Neural progenitor cell (in vitro differentiated cells): ENCODE measurements at regions not wholly inside any gene's neighbourhood (a gene's known extent, or its start where the extent isn't known, plus 50 kb on each side); places are given as distances from the start of the nearest gene placed in this dataset.
"Not testable (repeated sequence)": the region's sequence is repeated elsewhere in the genome, so short reads cannot be mapped to it uniquely, and the experiment has no call there.

Experiments
- DNase-seq: peaks from one replicate; pipeline ENCODE4 v3.0.0-alpha.2; 2016; ENCODE audit warnings: low spot score
- H2AFZ ChIP-seq: fragments of 200-600 bp; sonication (generic); replicated peaks from 2 replicates; pipeline ENCODE4 v1.6.1; 2016; ENCODE audit warnings: antibody characterized with exemption
- H3F3A ChIP-seq: fragments of 200-600 bp; sonication (generic); 2 replicates; pipeline ENCODE4 v1.6.1; 2016; ENCODE audit warnings: antibody characterized with exemption, low read depth
- H3K27ac ChIP-seq: fragments of 200-600 bp; sonication (generic); 2 replicates; pipeline ENCODE4 v1.5.1; 2016; ENCODE audit warnings: mild to moderate bottlenecking
- H3K27me3 ChIP-seq: fragments of 200-600 bp; sonication (generic); 2 replicates; pipeline ENCODE4 v1.6.1; 2016; ENCODE audit warnings: mild to moderate bottlenecking, moderate library complexity
- H3K36me3 ChIP-seq: fragments of 200-600 bp; sonication (generic); 2 replicates; pipeline ENCODE4 v1.5.1; 2016
- H3K4me1 ChIP-seq: fragments of 200-600 bp; sonication (generic); 2 replicates; pipeline ENCODE4 v1.6.1; 2016; ENCODE audit warnings: mixed run types
- H3K4me2 ChIP-seq: fragments of 200-600 bp; sonication (generic); 2 replicates; pipeline ENCODE4 v1.6.1; 2016
- H3K4me3 ChIP-seq: fragments of 200-600 bp; sonication (generic); 2 replicates; pipeline ENCODE4 v1.5.1; 2016
- H3K79me2 ChIP-seq: fragments of 200-600 bp; sonication (generic); 2 replicates; pipeline ENCODE4 v1.6.1; 2016; ENCODE audit warnings: low read depth
- H3K9ac ChIP-seq: fragments of 200-600 bp; sonication (generic); 2 replicates; pipeline ENCODE4 v1.6.1; 2016
- H3K9me3 ChIP-seq: fragments of 200-600 bp; sonication (generic); 2 replicates; pipeline ENCODE4 v1.5.1; 2016; ENCODE audit warnings: low read depth
- H4K20me1 ChIP-seq: fragments of 200-600 bp; sonication (generic); 2 replicates; pipeline ENCODE4 v1.6.1; 2016; ENCODE audit warnings: low read depth
- H3K27ac Mint-ChIP-seq: 3 replicates; pipeline ENCODE4 v1.8.0; 2021; ENCODE audit warnings: mixed read lengths
- H3K27me3 Mint-ChIP-seq: 2 replicates; pipeline ENCODE4 v1.8.0; 2022; ENCODE audit warnings: low read depth, mild to moderate bottlenecking, inconsistent platforms, moderate library complexity, mixed read lengths; ENCODE audit not compliant: insufficient read depth
- H3K36me3 Mint-ChIP-seq: 3 replicates; pipeline ENCODE4 v1.8.0; 2021; ENCODE audit warnings: mixed read lengths
- H3K4me1 Mint-ChIP-seq: 3 replicates; pipeline ENCODE4 v1.8.0; 2021; ENCODE audit warnings: mixed read lengths
- H3K4me3 Mint-ChIP-seq: 3 replicates; pipeline ENCODE4 v1.8.0; 2021; ENCODE audit warnings: mild to moderate bottlenecking, moderate library complexity, mixed read lengths
- H3K9me3 Mint-ChIP-seq: 3 replicates; pipeline ENCODE4 v1.8.0; 2020; ENCODE audit warnings: mixed read lengths
- EZH2 ChIP-seq: fragments of 200-600 bp; sonication (generic); IDR thresholded peaks from 2 replicates; pipeline ENCODE4 v1.6.1; 2017; ENCODE audit warnings: antibody characterized with exemption, mild to moderate bottlenecking, moderate library complexity
- EZH2phosphoT487 ChIP-seq: fragments of 200-600 bp; sonication (generic); IDR thresholded peaks from 2 replicates; pipeline ENCODE4 v1.6.1; 2017; ENCODE audit warnings: antibody characterized with exemption
- TF ChIP-seq, protein P1 (sequence below): fragments of 200-600 bp; sonication (generic); IDR thresholded peaks from 2 replicates; pipeline ENCODE4 v1.5.1; 2017; ENCODE audit warnings: antibody characterized with exemption, mild to moderate bottlenecking

DNA sequence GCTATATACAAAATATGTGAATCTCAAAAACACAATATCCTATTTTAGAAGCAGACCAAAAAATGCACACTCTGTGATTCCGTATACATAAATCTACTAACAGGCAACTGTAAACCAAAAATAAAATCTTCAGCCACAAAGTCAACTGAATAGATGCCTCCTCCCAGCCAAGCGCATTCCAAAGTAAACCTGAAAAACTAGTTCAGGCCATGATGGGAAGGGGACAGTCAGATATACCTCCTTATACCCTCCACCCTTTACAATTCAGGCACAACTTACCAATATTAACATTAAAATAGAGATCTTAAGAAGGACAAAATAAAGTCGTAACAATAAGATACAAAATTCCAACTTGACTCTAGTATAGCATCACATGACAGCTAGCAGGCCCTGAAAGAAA is 1604.5 kb upstream of the NUDT12 start:
- Histone ChIP-seq H3K4me1 (no peaks in the 10 kb centered on the region), H3K9ac (no peak overlapping the region), H3K27me3 (no peaks in the 10 kb centered on the region), H3K4me2 (no peak overlapping the region), H2AFZ (no peak overlapping the region), H3K9me3 (no peaks in the 10 kb centered on the region), H3K79me2 (no peaks in the 10 kb centered on the region), H4K20me1 (no peaks in the 10 kb centered on the region), H3F3A (no peaks in the 10 kb centered on the region), H3K36me3 (no peaks in the 10 kb centered on the region), H3K27ac (no peak overlapping the region), H3K4me3 (no peak overlapping the region)
- Mint-ChIP-seq H3K4me3 (no peak overlapping the region), H3K4me1 (no peaks in the 10 kb centered on the region), H3K9me3 (peaks cover 6% of the 10 kb centered on the region), H3K36me3 (no peaks in the 10 kb centered on the region), H3K27me3 (no peaks in the 10 kb centered on the region), H3K27ac (no peak overlapping the region)
- TF ChIP-seq, protein P1, sequence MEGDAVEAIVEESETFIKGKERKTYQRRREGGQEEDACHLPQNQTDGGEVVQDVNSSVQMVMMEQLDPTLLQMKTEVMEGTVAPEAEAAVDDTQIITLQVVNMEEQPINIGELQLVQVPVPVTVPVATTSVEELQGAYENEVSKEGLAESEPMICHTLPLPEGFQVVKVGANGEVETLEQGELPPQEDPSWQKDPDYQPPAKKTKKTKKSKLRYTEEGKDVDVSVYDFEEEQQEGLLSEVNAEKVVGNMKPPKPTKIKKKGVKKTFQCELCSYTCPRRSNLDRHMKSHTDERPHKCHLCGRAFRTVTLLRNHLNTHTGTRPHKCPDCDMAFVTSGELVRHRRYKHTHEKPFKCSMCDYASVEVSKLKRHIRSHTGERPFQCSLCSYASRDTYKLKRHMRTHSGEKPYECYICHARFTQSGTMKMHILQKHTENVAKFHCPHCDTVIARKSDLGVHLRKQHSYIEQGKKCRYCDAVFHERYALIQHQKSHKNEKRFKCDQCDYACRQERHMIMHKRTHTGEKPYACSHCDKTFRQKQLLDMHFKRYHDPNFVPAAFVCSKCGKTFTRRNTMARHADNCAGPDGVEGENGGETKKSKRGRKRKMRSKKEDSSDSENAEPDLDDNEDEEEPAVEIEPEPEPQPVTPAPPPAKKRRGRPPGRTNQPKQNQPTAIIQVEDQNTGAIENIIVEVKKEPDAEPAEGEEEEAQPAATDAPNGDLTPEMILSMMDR: no peak
- TF ChIP-seq EZH2phosphoT487 (no peak), EZH2 (no peak)
- DNase-seq: no peak

DNA sequence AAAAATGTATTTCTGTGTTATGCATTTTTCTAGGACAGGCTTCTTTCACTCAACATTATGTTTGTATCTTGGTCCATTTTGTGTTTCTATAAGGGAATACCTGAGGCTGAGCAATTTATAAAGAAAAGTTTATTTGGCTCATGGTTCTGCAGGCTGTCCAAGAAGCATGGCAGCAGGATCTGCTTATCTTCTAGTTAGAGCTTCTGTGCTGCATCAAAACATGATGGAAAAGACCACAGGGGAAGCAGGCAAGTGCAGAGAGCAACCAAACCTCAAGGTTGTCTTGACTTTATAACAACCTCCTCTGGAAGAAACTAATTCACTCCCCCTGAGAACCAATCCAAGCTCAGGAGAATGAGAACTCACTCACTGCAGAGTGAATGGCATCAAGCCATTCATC is 1601.0 kb upstream of the NUDT12 start:
- Histone ChIP-seq H3K27me3 (no peaks in the 10 kb centered on the region), H3F3A (no peaks in the 10 kb centered on the region), H3K4me3 (no peak overlapping the region), H2AFZ (no peak overlapping the region), H3K36me3 (no peaks in the 10 kb centered on the region), H3K79me2 (no peaks in the 10 kb centered on the region), H3K9ac (no peak overlapping the region), H3K27ac (no peak overlapping the region), H4K20me1 (no peaks in the 10 kb centered on the region), H3K4me1 (no peaks in the 10 kb centered on the region), H3K4me2 (no peak overlapping the region), H3K9me3 (no peaks in the 10 kb centered on the region)
- no peak for DNase-seq
- Mint-ChIP-seq H3K36me3 (no peaks in the 10 kb centered on the region), H3K4me1 (no peaks in the 10 kb centered on the region), H3K9me3 (peaks cover 10% of the 10 kb centered on the region), H3K27ac (no peak overlapping the region), H3K27me3 (peaks cover 3% of the 10 kb centered on the region), H3K4me3 (no peak overlapping the region)
- TF ChIP-seq, protein P1: no peak
- no peak for TF ChIP-seq EZH2
- TF ChIP-seq EZH2phosphoT487: no peak

DNA sequence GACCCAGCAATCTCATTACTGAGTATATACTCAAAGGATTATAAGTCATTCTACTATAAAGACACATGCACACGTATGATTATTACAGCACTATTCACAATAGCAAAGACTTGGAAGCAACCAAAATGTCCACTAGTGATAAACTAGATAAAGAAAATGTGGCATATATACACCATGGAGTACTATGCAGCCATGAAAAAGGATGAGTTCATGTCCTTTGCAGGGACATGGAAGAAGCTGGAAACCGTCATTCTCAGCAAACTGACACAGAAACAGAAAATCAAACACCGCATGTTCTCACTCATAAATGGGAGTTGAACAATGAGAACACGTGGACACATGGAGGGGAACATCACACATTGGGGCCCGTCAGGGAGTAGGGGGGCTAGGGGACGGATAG is 1600.0 kb upstream of the NUDT12 start:
- not testable (repeated sequence) for H3F3A ChIP-seq, H3K4me3 ChIP-seq, H3K4me1 Mint-ChIP-seq, H3K27me3 ChIP-seq, H3K9ac ChIP-seq, H4K20me1 ChIP-seq, H3K9me3 Mint-ChIP-seq, H3K36me3 Mint-ChIP-seq, H3K27me3 Mint-ChIP-seq, H3K36me3 ChIP-seq, H3K4me2 ChIP-seq, H2AFZ ChIP-seq, H3K27ac Mint-ChIP-seq, DNase-seq, H3K9me3 ChIP-seq, H3K4me3 Mint-ChIP-seq, H3K27ac ChIP-seq, H3K79me2 ChIP-seq, H3K4me1 ChIP-seq

DNA sequence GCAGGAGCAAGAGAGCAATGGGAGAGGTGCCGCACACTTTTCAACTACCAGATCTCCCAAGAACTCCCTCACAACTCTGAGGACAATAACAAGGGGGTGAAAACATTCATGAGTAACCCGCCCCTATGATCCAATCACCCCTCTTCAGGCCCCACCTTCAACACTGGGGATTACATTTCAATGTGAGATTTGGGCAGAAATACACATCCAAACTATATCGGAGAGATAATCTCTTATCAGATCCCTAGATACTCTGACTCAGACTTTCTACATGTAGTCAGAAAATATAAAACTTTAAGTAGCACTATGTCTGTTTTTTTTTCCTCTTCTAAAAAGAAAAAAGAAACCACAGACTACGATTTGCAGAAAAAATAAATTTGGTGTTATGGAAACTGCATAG is 1595.9 kb upstream of the NUDT12 start:
- H3K27ac Mint-ChIP-seq: no peak overlapping the region
- Histone ChIP-seq H3K4me1 (no peaks in the 10 kb centered on the region), H3K27me3 (no peaks in the 10 kb centered on the region), H2AFZ (no peak overlapping the region), H3K9me3 (no peaks in the 10 kb centered on the region), H3K4me3 (no peak overlapping the region), H3F3A (no peaks in the 10 kb centered on the region), H3K27ac (no peak overlapping the region), H3K79me2 (no peaks in the 10 kb centered on the region), H4K20me1 (no peaks in the 10 kb centered on the region), H3K4me2 (no peak overlapping the region), H3K9ac (no peak overlapping the region), H3K36me3 (no peaks in the 10 kb centered on the region)
- H3K4me3 Mint-ChIP-seq: no peak overlapping the region
- H3K4me1 Mint-ChIP-seq: no peaks in the 10 kb centered on the region
- peaks cover 10% of the 10 kb centered on the region for H3K9me3 Mint-ChIP-seq
- peaks cover 3% of the 10 kb centered on the region for H3K27me3 Mint-ChIP-seq
- TF ChIP-seq EZH2 (no peak), EZH2phosphoT487 (no peak)
- TF ChIP-seq, protein P1: no peak
- DNase-seq: no peak
- no peaks in the 10 kb centered on the region for H3K36me3 Mint-ChIP-seq
